PC-3 (cell line): ENCODE measurements at regions not wholly inside any gene's neighbourhood (a gene's known extent, or its start where the extent isn't known, plus 50 kb on each side); places are given as distances from the start of the nearest gene placed in this dataset.

Experiments used
- ATAC-seq: fragments of 200-7000 bp; cut with Tn5 transposase; 2 replicates; pipeline ENCODE4 v1.9.1; 2020; ENCODE audit warnings: mild to moderate bottlenecking, moderate library complexity
- BruUV-seq: library from RNA; stranded (reverse); fragments of 400-500 nt; replicated peaks from 2 replicates; lab custom pipeline; 2021; lab: Mats Ljungman, UMichigan
- CTCF ChIA-PET: fragments of 300-600 bp; sonication (Branson Sonifier 250); formaldehyde crosslinking; loops from one replicate; lab custom pipeline; 2022; ENCODE audit warnings: antibody characterized with exemption; lab: Charles Lee
- POLR2A ChIA-PET: fragments of 300-600 bp; sonication (Branson Sonifier 250); formaldehyde crosslinking; loops from one replicate; lab custom pipeline; 2022; ENCODE audit warnings: antibody characterized with exemption; ENCODE audit not compliant: unreplicated experiment; lab: Charles Lee
- DNase-seq: peaks from one replicate; pipeline ENCODE4 v3.0.0-alpha.2; 2015
- H2AFZ ChIP-seq: fragments of 300-600 bp; sonication (generic); 2 replicates; pipeline ENCODE4 v1.6.0; 2016; ENCODE audit warnings: antibody characterized with exemption, low read length
- H3F3A ChIP-seq: fragments of 300-600 bp; sonication (generic); one replicate; pipeline ENCODE4 v1.6.0; 2017; ENCODE audit warnings: antibody characterized with exemption, low read length, control low read depth, mild to moderate bottlenecking; ENCODE audit not compliant: unreplicated experiment
- H3K27ac ChIP-seq: fragments of 300-600 bp; sonication (generic); 2 replicates; pipeline ENCODE4 v1.5.1; 2016; ENCODE audit warnings: mild to moderate bottlenecking, low read length
- H3K27me3 ChIP-seq: fragments of 300-600 bp; sonication (generic); 2 replicates; pipeline ENCODE4 v1.6.1; 2016; ENCODE audit warnings: low read length, mixed read lengths
- H3K36me3 ChIP-seq: fragments of 300-600 bp; sonication (generic); 2 replicates; pipeline ENCODE4 v1.6.1; 2016; ENCODE audit warnings: low read depth, mixed run types, low read length, mixed read lengths
- H3K4me1 ChIP-seq: fragments of 300-600 bp; sonication (generic); 2 replicates; pipeline ENCODE4 v1.5.1; 2016; ENCODE audit warnings: low read length; ENCODE audit not compliant: insufficient read depth
- H3K4me2 ChIP-seq: fragments of 300-600 bp; sonication (generic); 2 replicates; pipeline ENCODE4 v1.6.0; 2016; ENCODE audit warnings: low read length
- H3K4me3 ChIP-seq: fragments of 300-600 bp; sonication (generic); 2 replicates; pipeline ENCODE4 v1.5.1; 2016; ENCODE audit warnings: mild to moderate bottlenecking, low read length, mixed read lengths
- H3K79me2 ChIP-seq: fragments of 300-600 bp; sonication (generic); 2 replicates; pipeline ENCODE4 v1.6.1; 2017; ENCODE audit warnings: low read length, mixed read lengths
- H3K9ac ChIP-seq: fragments of 300-600 bp; sonication (generic); 2 replicates; pipeline ENCODE4 v1.6.0; 2016; ENCODE audit warnings: mild to moderate bottlenecking, low read length
- H3K9me2 ChIP-seq: fragments of 300-600 bp; sonication (generic); replicated peaks from 2 replicates; pipeline ENCODE4 v1.6.1; 2016; ENCODE audit warnings: mixed run types, low read length, mixed read lengths
- H3K9me3 ChIP-seq: fragments of 300-600 bp; sonication (generic); 2 replicates; pipeline ENCODE4 v1.6.1; 2016; ENCODE audit warnings: low read length, mixed read lengths
- H4K20me1 ChIP-seq: fragments of 300-600 bp; sonication (generic); 2 replicates; pipeline ENCODE4 v1.6.1; 2016; ENCODE audit warnings: low read length, mixed read lengths
- EZH2 ChIP-seq: fragments of 300-600 bp; sonication (generic); IDR thresholded peaks from one replicate; pipeline ENCODE4 v1.6.1; 2017; ENCODE audit warnings: antibody characterized with exemption, mild to moderate bottlenecking, low read length; ENCODE audit not compliant: unreplicated experiment
- EZH2phosphoT487 ChIP-seq: fragments of 300-600 bp; sonication (generic); IDR thresholded peaks from 2 replicates; pipeline ENCODE4 v1.6.1; 2018; ENCODE audit warnings: mild to moderate bottlenecking, antibody characterized with exemption, low read length, borderline replicate concordance
- intact Hi-C: fragments of 100-400 bp; cut with micrococcal nuclease; formaldehyde crosslinking; loops from 2 replicates; pipeline ENCODE4 v1.9.0; 2023
- TF ChIP-seq, protein P1 (sequence below): fragments of 300-600 bp; sonication (generic); conservative IDR thresholded peaks from 2 replicates; pipeline ENCODE4 v1.5.1; 2017; ENCODE audit warnings: antibody characterized with exemption, low read depth, mild to moderate bottlenecking, low read length

DNA sequence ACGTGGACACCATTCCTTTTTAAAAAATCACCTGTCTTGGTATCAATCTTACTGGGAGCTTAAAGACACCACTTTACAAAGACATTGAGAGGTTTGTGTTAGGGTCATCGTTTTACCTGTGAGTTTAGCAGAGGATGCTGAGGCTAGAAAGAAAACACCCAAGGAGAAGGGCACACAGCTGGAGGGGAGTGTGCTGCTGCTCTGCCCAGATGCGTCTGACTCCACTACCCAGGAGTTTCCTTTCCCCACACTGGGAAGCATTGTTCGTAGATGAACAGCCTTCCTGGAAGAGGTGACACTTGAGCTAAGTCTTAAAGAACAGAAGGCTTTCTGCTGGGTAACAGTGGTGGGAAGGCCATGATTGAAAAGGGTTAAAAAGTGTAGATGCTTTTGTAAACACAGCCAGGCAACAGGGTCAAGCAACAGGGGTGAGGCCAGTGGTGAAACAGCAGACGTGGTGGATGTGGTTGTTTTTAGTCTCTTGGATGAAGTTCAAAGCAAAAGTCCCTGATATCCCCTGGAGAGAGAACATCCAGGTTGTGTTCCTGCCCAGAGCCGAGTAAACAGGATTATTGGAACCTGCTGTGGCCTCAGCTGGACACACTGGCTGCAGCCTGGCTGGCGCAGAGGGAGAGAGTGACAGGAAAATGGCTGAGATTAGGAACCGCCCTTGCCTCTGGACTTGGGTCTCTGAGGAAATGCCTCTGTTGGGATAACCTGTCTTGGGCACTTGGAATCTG is 198.6 kb upstream of the JUN start:
- Histone ChIP-seq H3K4me2 (no peak overlapping the region), H3K27me3 (no peaks in the 10 kb centered on the region), H3F3A (no peaks in the 10 kb centered on the region), H4K20me1 (no peaks in the 10 kb centered on the region), H3K36me3 (no peaks in the 10 kb centered on the region), H2AFZ (peak overlapping the region; percentile 42; the same call in 1 of the 2 replicates), H3K9ac (no peak overlapping the region), H3K4me1 (no peaks in the 10 kb centered on the region), H3K4me3 (no peak overlapping the region), H3K79me2 (no peaks in the 10 kb centered on the region), H3K9me3 (no peaks in the 10 kb centered on the region), H3K27ac (no peak overlapping the region), H3K9me2 (peaks cover 7% of the 10 kb centered on the region; the same call in 1 of the 2 replicates)
- DNase-seq: no peak
- ATAC-seq: no peak
- CTCF ChIA-PET: no interaction called here
- intact Hi-C loops: no loop called here
- no TSS peak for BruUV-seq
- TF ChIP-seq, protein P1, sequence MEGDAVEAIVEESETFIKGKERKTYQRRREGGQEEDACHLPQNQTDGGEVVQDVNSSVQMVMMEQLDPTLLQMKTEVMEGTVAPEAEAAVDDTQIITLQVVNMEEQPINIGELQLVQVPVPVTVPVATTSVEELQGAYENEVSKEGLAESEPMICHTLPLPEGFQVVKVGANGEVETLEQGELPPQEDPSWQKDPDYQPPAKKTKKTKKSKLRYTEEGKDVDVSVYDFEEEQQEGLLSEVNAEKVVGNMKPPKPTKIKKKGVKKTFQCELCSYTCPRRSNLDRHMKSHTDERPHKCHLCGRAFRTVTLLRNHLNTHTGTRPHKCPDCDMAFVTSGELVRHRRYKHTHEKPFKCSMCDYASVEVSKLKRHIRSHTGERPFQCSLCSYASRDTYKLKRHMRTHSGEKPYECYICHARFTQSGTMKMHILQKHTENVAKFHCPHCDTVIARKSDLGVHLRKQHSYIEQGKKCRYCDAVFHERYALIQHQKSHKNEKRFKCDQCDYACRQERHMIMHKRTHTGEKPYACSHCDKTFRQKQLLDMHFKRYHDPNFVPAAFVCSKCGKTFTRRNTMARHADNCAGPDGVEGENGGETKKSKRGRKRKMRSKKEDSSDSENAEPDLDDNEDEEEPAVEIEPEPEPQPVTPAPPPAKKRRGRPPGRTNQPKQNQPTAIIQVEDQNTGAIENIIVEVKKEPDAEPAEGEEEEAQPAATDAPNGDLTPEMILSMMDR: no peak
- no peak for TF ChIP-seq EZH2
- TF ChIP-seq EZH2phosphoT487: no peak
- POLR2A ChIA-PET: no interaction called here

DNA sequence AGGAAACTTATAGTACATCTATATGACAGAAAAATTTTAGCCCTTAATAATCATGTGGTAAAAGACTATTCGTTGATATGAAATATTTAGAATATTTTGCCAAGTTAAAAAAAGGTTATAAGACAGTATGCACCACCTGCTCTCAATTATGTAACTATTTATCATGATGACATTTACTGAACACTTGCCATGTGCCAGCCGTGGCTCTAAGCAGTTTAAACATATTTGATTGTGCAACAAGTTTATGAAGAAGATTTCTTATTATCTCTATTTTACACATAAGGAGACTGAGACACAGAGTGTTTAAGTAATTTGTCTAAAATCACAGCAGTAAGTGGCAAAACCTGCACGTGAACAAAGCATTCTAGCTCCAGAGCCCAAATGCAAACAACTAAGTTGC is 199.3 kb upstream of the JUN start:
- TF ChIP-seq EZH2phosphoT487 (no peak), EZH2 (no peak)
- TF ChIP-seq, protein P1: no peak
- POLR2A ChIA-PET: no interaction called here
- CTCF ChIA-PET: no interaction called here
- Histone ChIP-seq H4K20me1 (no peaks in the 10 kb centered on the region), H3K79me2 (no peaks in the 10 kb centered on the region), H3K9me2 (peaks cover 7% of the 10 kb centered on the region; the same call in 1 of the 2 replicates), H2AFZ (no peak overlapping the region), H3K36me3 (no peaks in the 10 kb centered on the region), H3F3A (no peaks in the 10 kb centered on the region), H3K27ac (no peak overlapping the region), H3K4me3 (no peak overlapping the region), H3K27me3 (no peaks in the 10 kb centered on the region), H3K9ac (no peak overlapping the region), H3K9me3 (no peaks in the 10 kb centered on the region), H3K4me2 (no peak overlapping the region), H3K4me1 (no peaks in the 10 kb centered on the region)
- ATAC-seq: no peak
- intact Hi-C loops: no loop called here
- DNase-seq: no peak
- no TSS peak for BruUV-seq

DNA sequence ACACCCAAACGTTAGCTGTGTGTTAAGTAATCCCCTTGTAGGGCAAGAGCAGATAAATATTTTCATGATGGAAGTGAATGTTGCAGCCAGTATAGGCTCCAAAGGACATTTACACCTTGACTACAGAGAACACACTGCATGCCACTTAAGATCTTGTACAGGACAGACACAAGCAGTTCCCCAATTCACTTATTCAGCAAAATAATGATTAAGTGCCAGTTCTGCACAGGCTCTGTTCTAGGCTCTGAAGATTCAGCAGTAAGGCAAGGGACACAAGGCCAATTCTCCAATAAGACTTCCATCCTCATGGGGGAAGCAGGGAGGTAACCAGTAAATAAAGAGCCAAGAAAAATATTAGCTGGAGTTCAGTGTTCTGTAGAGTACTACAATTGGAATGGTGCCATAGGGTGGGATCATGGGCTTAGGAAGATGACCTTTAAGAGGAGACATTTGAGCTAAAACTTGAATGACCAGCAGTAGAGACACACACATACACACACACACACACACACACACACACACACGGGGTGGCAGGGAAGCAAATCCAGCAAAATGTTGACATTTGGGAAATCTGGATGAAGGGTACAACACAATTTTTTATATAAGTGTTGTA is 199.9 kb upstream of the JUN start:
- ATAC-seq: no peak
- BruUV-seq: no TSS peak
- H3K9ac ChIP-seq: no peak overlapping the region
- peaks cover 7% of the 10 kb centered on the region; the same call in 1 of the 2 replicates for H3K9me2 ChIP-seq
- H3K9me3 ChIP-seq: no peaks in the 10 kb centered on the region
- H3K36me3 ChIP-seq: no peaks in the 10 kb centered on the region
- no peaks in the 10 kb centered on the region for H3K4me1 ChIP-seq
- H4K20me1 ChIP-seq: no peaks in the 10 kb centered on the region
- no peak overlapping the region for H3K4me2 ChIP-seq
- no peaks in the 10 kb centered on the region for H3K27me3 ChIP-seq
- no peak overlapping the region for H3K27ac ChIP-seq
- no peak for TF ChIP-seq EZH2phosphoT487
- TF ChIP-seq, protein P1: no peak
- no peak for TF ChIP-seq EZH2
- intact Hi-C loops: no loop called here
- ChIA-PET CTCF (no interaction called here), POLR2A (no interaction called here)
- no peaks in the 10 kb centered on the region for H3K79me2 ChIP-seq
- DNase-seq: no peak
- no peak overlapping the region for H2AFZ ChIP-seq
- no peaks in the 10 kb centered on the region for H3F3A ChIP-seq
- no peak overlapping the region for H3K4me3 ChIP-seq
